IMR-90 (cell line): ENCODE measurements at regions not wholly inside any gene's neighbourhood (a gene's known extent, or its start where the extent isn't known, plus 50 kb on each side); places are given as distances from the start of the nearest gene placed in this dataset.

Source experiments
- ATAC-seq: fragments of 200-7000 bp; cut with Tn5 transposase; 2 replicates; pipeline ENCODE4 v1.9.1; 2020; ENCODE audit warnings: low read depth, mild to moderate bottlenecking, moderate library complexity
- BruUV-seq: library from RNA; stranded (reverse); fragments of 400-500 nt; replicated peaks from 2 replicates; lab custom pipeline; 2021; lab: Mats Ljungman, UMichigan
- CTCF ChIA-PET: fragments of 300-600 bp; formaldehyde crosslinking; extraction: SDS; loops from one replicate; lab custom pipeline; 2021; ENCODE audit warnings: antibody characterized with exemption; lab: Yijun Ruan, JAX
- POLR2A ChIA-PET: fragments of 300-600 bp; sonication (Branson Sonifier 250); formaldehyde crosslinking; loops from one replicate; lab custom pipeline; 2022; ENCODE audit warnings: antibody characterized with exemption; ENCODE audit not compliant: unreplicated experiment; lab: Charles Lee
- DNase-seq: peaks from one replicate; pipeline ENCODE4 v3.0.0; 2013
- H2AFZ ChIP-seq: replicated peaks from 2 replicates; pipeline ENCODE3; 2013; ENCODE audit warnings: low read length, mild to moderate bottlenecking; ENCODE audit not compliant: poor library complexity
- H2AK5ac ChIP-seq: 2 replicates; pipeline ENCODE4 v1.6.1; 2013; ENCODE audit warnings: low read depth, low read length, inconsistent platforms
- H2AK9ac ChIP-seq: replicated peaks from 2 replicates; pipeline ENCODE3; 2013; ENCODE audit warnings: mild to moderate bottlenecking, low read depth, low read length, moderate library complexity; ENCODE audit not compliant: poor library complexity
- H2BK120ac ChIP-seq: 2 replicates; pipeline ENCODE4 v1.6.1; 2013; ENCODE audit warnings: low read depth, low read length, inconsistent platforms
- H2BK15ac ChIP-seq: 3 replicates; pipeline ENCODE4 v1.6.1; 2013; ENCODE audit warnings: low read depth, low read length, inconsistent platforms
- H2BK20ac ChIP-seq: 2 replicates; pipeline ENCODE4 v1.6.1; 2013; ENCODE audit warnings: low read depth, mild to moderate bottlenecking, inconsistent platforms, low read length, moderate library complexity
- H2BK5ac ChIP-seq: 2 replicates; pipeline ENCODE4 v1.6.1; 2013; ENCODE audit warnings: mild to moderate bottlenecking, low read depth, low read length, inconsistent platforms; ENCODE audit not compliant: poor library complexity, severe bottlenecking
- H3K14ac ChIP-seq: replicated peaks from 2 replicates; pipeline ENCODE4 v1.6.1; 2013; ENCODE audit warnings: low read depth, low read length, inconsistent platforms
- H3K18ac ChIP-seq: 2 replicates; pipeline ENCODE4 v1.6.1; 2013; ENCODE audit warnings: low read depth, low read length, control low read depth
- H3K23ac ChIP-seq: 2 replicates; pipeline ENCODE4 v1.6.1; 2013; ENCODE audit warnings: low read depth, low read length, inconsistent platforms
- H3K27ac ChIP-seq: 2 replicates; pipeline ENCODE4 v1.5.1; 2013; ENCODE audit warnings: mild to moderate bottlenecking, control low read depth, low read length; ENCODE audit not compliant: insufficient read depth
- H3K27me3 ChIP-seq: 2 replicates; pipeline ENCODE4 v1.6.1; 2013; ENCODE audit warnings: low read length; ENCODE audit not compliant: control insufficient read depth, insufficient read depth
- H3K36me3 ChIP-seq: 2 replicates; pipeline ENCODE4 v1.6.1; 2013; ENCODE audit warnings: low read length, mixed read lengths; ENCODE audit not compliant: control insufficient read depth, insufficient read depth
- H3K4ac ChIP-seq: 2 replicates; pipeline ENCODE4 v1.6.1; 2013; ENCODE audit warnings: low read depth, low read length, inconsistent platforms
- H3K4me1 ChIP-seq: 2 replicates; pipeline ENCODE4 v1.6.1; 2013; ENCODE audit warnings: low read length, mixed read lengths; ENCODE audit not compliant: control insufficient read depth, insufficient read depth
- H3K4me2 ChIP-seq: 2 replicates; pipeline ENCODE4 v1.6.1; 2013; ENCODE audit warnings: low read depth, mild to moderate bottlenecking, control low read depth, low read length, moderate library complexity
- H3K4me3 ChIP-seq: 2 replicates; pipeline ENCODE4 v1.5.1; 2013; ENCODE audit warnings: low read depth, mild to moderate bottlenecking, control low read depth, low read length, moderate library complexity; ENCODE audit not compliant: insufficient read depth
- H3K56ac ChIP-seq: 2 replicates; pipeline ENCODE4 v1.6.1; 2013; ENCODE audit warnings: low read length, inconsistent platforms; ENCODE audit not compliant: insufficient read depth; ENCODE audit errors: extremely low read depth
- H3K79me1 ChIP-seq, 2 experiments: 2 replicates each; pipeline ENCODE4 v1.6.1; 2013; ENCODE audit warnings: low read length in 2 of 2, inconsistent platforms in 1 of 2, low read depth in 1 of 2
- H3K9ac ChIP-seq: 2 replicates; pipeline ENCODE4 v1.6.1; 2013; ENCODE audit warnings: low read depth, low read length, control low read depth
- H3K9me1 ChIP-seq: 2 replicates; pipeline ENCODE4 v1.6.1; 2013; ENCODE audit warnings: low read length, inconsistent platforms; ENCODE audit not compliant: insufficient read depth
- H3K9me3 ChIP-seq: 2 replicates; pipeline ENCODE4 v1.6.1; 2013; ENCODE audit warnings: low read length; ENCODE audit not compliant: control insufficient read depth, insufficient read depth
- H4K20me1 ChIP-seq: 2 replicates; pipeline ENCODE4 v1.6.1; 2013; ENCODE audit warnings: low read length, inconsistent platforms; ENCODE audit not compliant: insufficient read depth
- H4K5ac ChIP-seq: 2 replicates; pipeline ENCODE4 v1.6.1; 2013; ENCODE audit warnings: mild to moderate bottlenecking, low read depth, low read length, control low read depth
- H4K8ac ChIP-seq, 2 experiments: 2 replicates each; pipeline ENCODE4 v1.6.1; 2013; ENCODE audit warnings: low read depth in 2 of 2, low read length in 2 of 2, control low read depth in 1 of 2, inconsistent platforms in 1 of 2
- H4K91ac ChIP-seq: 2 replicates; pipeline ENCODE4 v1.6.1; 2013; ENCODE audit warnings: low read depth, low read length, inconsistent platforms; ENCODE audit not compliant: insufficient read depth
- CEBPB ChIP-seq: IDR thresholded peaks from 2 replicates; pipeline ENCODE4 v1.6.1; 2012; ENCODE audit warnings: low read depth, low read length, improper control_type of control experiment
- CHD1 ChIP-seq: IDR thresholded peaks from 2 replicates; pipeline ENCODE4 v1.6.1; 2012; ENCODE audit warnings: low read depth, low read length, improper control_type of control experiment
- ELK1 ChIP-seq: fragments of 150-350 bp; IDR thresholded peaks from 2 replicates; pipeline ENCODE4 v1.6.1; 2016; ENCODE audit warnings: low read depth, mild to moderate bottlenecking, low read length, moderate library complexity, borderline replicate concordance
- MAZ ChIP-seq: IDR thresholded peaks from 2 replicates; pipeline ENCODE4 v1.6.1; 2012; ENCODE audit warnings: low read depth, mild to moderate bottlenecking, low read length, improper control_type of control experiment, moderate library complexity, borderline replicate concordance
- MXI1 ChIP-seq: IDR thresholded peaks from 2 replicates; pipeline ENCODE4 v1.6.1; 2012; ENCODE audit warnings: low read depth, mild to moderate bottlenecking, low read length, moderate library complexity, borderline replicate concordance
- NFE2L2 ChIP-seq: fragments of 150-350 bp; IDR thresholded peaks from 2 replicates; pipeline ENCODE4 v1.6.1; 2016; ENCODE audit warnings: low read depth, mild to moderate bottlenecking, low read length
- POLR2A ChIP-seq: IDR thresholded peaks from 2 replicates; pipeline ENCODE4 v1.6.1; 2012; ENCODE audit warnings: mild to moderate bottlenecking, low read depth, low read length
- RFX5 ChIP-seq: IDR thresholded peaks from 2 replicates; pipeline ENCODE4 v1.8.0; 2012; ENCODE audit warnings: low read depth, mild to moderate bottlenecking, low read length, moderate library complexity
- SMC3 ChIP-seq: fragments of 150-350 bp; IDR thresholded peaks from 2 replicates; pipeline ENCODE4 v1.6.1; 2016; ENCODE audit warnings: low read depth, mild to moderate bottlenecking, antibody characterized with exemption, low read length, moderate library complexity
- USF2 ChIP-seq: fragments of 150-350 bp; IDR thresholded peaks from 2 replicates; pipeline ENCODE4 v1.6.1; 2017; ENCODE audit warnings: mild to moderate bottlenecking, antibody characterized with exemption, low read length, low read depth
- WGBS, 2 experiments: methylation state at CpG; one replicate each; pipeline versions ENCODE4 v1.1.5 to v1.1.7; 2013; ENCODE audit warnings: missing lambda C conversion rate in 2 of 2; ENCODE audit not compliant: insufficient read length in 1 of 2; ENCODE audit errors: extremely low coverage in 2 of 2; 5-methylcytosine and 5-hydroxymethylcytosine counted together
- dilution Hi-C: fragments of 300-500 bp; cut with HindIII; formaldehyde crosslinking; loops from one replicate; pipeline ENCODE4 v1.14.3; 2018; ENCODE audit warnings: low sequenced_read_pairs; ENCODE audit not compliant: unreplicated experiment
- in situ Hi-C: fragments of 300-500 bp; cut with MboI; formaldehyde crosslinking; loops from 3 replicates; pipeline ENCODE4 v1.14.3; 2019; ENCODE audit warnings: low sequenced_read_pairs, inconsistent platforms, mixed read lengths
- intact Hi-C: fragments of 100-400 bp; cut with micrococcal nuclease; formaldehyde crosslinking; loops from 2 replicates; pipeline ENCODE4 v1.10.0; 2022

DNA sequence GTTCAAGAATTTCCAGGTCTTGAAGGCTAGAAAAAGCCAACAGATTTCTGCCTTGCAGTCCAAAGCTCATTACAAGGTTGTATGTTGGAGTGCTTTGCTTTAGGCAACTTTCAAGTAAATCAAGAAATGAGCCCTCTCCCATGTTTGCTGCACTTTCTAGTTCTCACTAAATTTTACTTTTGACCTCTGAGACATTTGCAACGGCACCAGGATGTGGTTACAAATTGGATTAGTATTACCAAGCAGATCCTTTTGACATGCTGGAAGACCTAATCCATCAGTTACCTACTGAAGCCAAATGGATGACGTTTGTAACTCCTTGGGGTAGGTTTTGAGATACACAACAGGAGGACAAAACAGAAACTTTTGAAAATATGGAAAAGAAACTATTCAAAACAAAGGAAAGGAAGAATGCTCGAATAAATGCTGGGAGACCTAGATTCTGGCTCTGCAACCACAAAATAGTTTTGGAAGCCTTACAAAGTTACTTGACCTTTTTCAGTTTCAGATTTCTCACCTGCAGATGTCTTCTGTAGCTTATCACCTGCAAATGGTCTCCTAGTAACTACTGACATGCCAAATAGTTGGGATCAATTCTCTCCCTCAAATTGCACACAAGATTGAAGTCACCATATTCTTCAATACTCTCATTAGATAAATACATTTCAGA, 251.7 kb upstream of the ADGRL2 start:
- Histone ChIP-seq H4K5ac (no peak overlapping the region), H2AK5ac (no peak overlapping the region), H4K20me1 (no peaks in the 10 kb centered on the region), H4K8ac (no peak overlapping the region), H3K56ac (no peak overlapping the region), H3K4me2 (no peak overlapping the region), H3K27ac (no peak overlapping the region), H3K27me3 (no peaks in the 10 kb centered on the region), H3K4me3 (no peak overlapping the region), H2BK20ac (no peak overlapping the region), H3K23ac (no peak overlapping the region), H3K36me3 (no peaks in the 10 kb centered on the region), H3K4me1 (no peaks in the 10 kb centered on the region), H2BK120ac (no peak overlapping the region), H4K91ac (no peak overlapping the region), H3K9me3 (no peaks in the 10 kb centered on the region), H3K18ac (no peak overlapping the region), H3K79me1 (no peaks in the 10 kb centered on the region), H3K4ac (no peak overlapping the region), H3K9ac (no peak overlapping the region), H2BK15ac (no peak overlapping the region), H3K9me1 (no peaks in the 10 kb centered on the region), H2AK9ac (no peak overlapping the region), H2AFZ (no peak overlapping the region), H3K14ac (no peak overlapping the region), H2BK5ac (no peak overlapping the region)
- ATAC-seq (no peak), DNase-seq (no peak)
- dilution Hi-C loops (no loop called here), intact Hi-C loops (loop anchor here (1.0 to 2.0 kb wide), 3 partner anchors 211 to 401 kb away; partner anchors contain the start of gene ADGRL2), in situ Hi-C loops (no loop called here)
- CTCF ChIA-PET: interaction anchor here (0.7 to 1.3 kb wide), 4 partner anchors 10 to 250 kb away, joined by 3 to 8 read pairs (median 4); no protein-coding TSS in a partner anchor
- no peak for TF ChIP-seq CHD1
- no peak for TF ChIP-seq CEBPB
- no peak for TF ChIP-seq ELK1
- TF ChIP-seq SMC3: no peak
- no peak for TF ChIP-seq MXI1
- TF ChIP-seq MAZ: no peak
- TF ChIP-seq NFE2L2: no peak
- no peak for TF ChIP-seq RFX5
- TF ChIP-seq POLR2A: no peak
- no peak for TF ChIP-seq USF2
- no CpG with 5 or more reads among the region's 3 CpGs for WGBS, 2 experiments
- no TSS peak for BruUV-seq
- POLR2A ChIA-PET: no interaction called here
